ENCODE measurements at regions not wholly inside any gene's neighbourhood (a gene's known extent, or its start where the extent isn't known, plus 50 kb on each side); places are given as distances from the start of the nearest gene placed in this dataset.

DNA sequence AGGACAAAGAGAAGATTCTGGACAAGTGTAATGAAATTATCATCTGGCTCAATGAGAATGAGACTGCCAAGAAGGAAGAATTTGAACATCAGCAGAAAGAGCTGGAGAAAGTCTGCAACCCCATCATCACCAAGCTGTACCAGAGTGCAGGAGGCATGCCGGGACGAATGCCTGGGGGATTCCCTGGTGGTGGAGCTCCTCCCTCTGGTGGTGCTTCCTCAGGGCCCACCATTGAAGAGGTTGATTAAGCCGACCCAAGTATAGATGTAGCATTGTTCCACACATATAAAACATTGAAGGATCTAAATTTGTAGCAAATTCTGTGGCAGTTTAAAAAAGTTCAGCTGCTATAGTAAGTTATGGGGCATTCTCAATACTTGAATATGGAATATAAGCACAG lies 174.3 kb upstream of the CCND2 start:
- no peaks in the 10 kb centered on the region for H3K4me1 Mint-ChIP-seq
- peaks cover 0 to 1% (median 0%) of the 10 kb centered on the region in 3 donors for H3K9me3 Mint-ChIP-seq
- no peak overlapping the region for H3K27ac Mint-ChIP-seq
- peaks cover 1% of the 10 kb centered on the region for H3K36me3 Mint-ChIP-seq
- peaks cover 17% of the 10 kb centered on the region for H3K27me3 Mint-ChIP-seq
- no peak overlapping the region for H3K4me3 Mint-ChIP-seq

DNA sequence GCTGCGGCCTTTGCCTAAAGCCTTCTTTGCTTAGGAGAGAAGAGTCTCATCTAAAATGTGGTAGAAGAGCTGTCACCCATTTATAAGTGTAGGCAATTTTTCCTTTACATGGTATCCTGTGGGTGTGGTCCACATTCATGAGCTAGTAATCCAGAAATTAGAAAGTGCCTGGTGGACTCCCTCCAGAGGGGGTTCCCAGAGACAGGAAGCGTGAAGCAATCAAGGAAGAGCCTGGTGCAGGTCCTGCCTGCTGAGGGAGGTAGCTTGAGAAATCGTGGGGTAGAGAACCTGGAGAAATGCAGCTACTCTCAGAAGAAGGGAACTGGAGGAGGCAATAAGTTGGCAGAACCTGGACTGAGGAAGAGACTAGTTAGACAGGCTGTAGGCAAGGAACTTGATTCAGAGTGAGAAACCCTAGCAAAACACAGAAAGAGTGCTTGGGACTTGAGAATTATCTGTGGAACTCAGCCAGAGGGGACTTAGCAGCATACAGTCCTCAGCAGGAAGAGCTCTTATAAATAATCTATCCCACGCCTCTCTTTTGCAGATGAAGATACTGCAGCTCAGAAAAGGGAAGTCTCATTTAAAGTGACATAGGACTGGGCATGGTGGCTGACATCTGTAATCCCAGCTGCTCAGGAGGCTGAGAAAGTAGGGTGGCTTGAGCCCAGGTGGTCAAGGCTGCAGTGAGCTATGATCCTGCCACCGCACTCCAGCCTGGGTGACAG lies 182.4 kb upstream of the CCND2 start:
- H3K36me3 Mint-ChIP-seq, result no peaks in the 10 kb centered on the region
- no peak overlapping the region for H3K27ac Mint-ChIP-seq
- no peak overlapping the region for H3K4me3 Mint-ChIP-seq
- H3K9me3 Mint-ChIP-seq, result no peaks in the 10 kb centered on the region
- H3K4me1 Mint-ChIP-seq, result peaks cover 0 to 2% (median 0%) of the 10 kb centered on the region in 3 donors
- peaks cover 15% of the 10 kb centered on the region for H3K27me3 Mint-ChIP-seq

- H3K27ac Mint-ChIP-seq, result no peak overlapping the region
- no peak overlapping the region for H3K4me3 Mint-ChIP-seq
- peaks cover 0 to 2% (median 0%) of the 10 kb centered on the region in 3 donors for H3K4me1 Mint-ChIP-seq
- no peaks in the 10 kb centered on the region for H3K9me3 Mint-ChIP-seq
- no peaks in the 10 kb centered on the region for H3K36me3 Mint-ChIP-seq
- H3K27me3 Mint-ChIP-seq, result peaks cover 13% of the 10 kb centered on the region
Observed at GRCh38 chr12:4089956-4090355, 183.6 kb upstream of the CCND2 start.

- H3K36me3 Mint-ChIP-seq, result no peaks in the 10 kb centered on the region
- H3K27ac Mint-ChIP-seq, result no peak overlapping the region
- peaks cover 0 to 2% (median 0%) of the 10 kb centered on the region in 3 donors for H3K4me1 Mint-ChIP-seq
- peaks cover 16% of the 10 kb centered on the region for H3K27me3 Mint-ChIP-seq
- no peak overlapping the region for H3K4me3 Mint-ChIP-seq
- H3K9me3 Mint-ChIP-seq, result no peaks in the 10 kb centered on the region
Observed at GRCh38 chr12:4089121-4089606, 184.4 kb upstream of the CCND2 start.

- Mint-ChIP-seq H3K27me3 (peaks cover 16% of the 10 kb centered on the region), H3K4me1 (peaks cover 0 to 2% (median 0%) of the 10 kb centered on the region in 3 donors), H3K36me3 (no peaks in the 10 kb centered on the region), H3K27ac (no peak overlapping the region), H3K4me3 (no peak overlapping the region), H3K9me3 (no peaks in the 10 kb centered on the region)
Observed at GRCh38 chr12:4088451-4088850, 185.1 kb upstream of the CCND2 start.

DNA sequence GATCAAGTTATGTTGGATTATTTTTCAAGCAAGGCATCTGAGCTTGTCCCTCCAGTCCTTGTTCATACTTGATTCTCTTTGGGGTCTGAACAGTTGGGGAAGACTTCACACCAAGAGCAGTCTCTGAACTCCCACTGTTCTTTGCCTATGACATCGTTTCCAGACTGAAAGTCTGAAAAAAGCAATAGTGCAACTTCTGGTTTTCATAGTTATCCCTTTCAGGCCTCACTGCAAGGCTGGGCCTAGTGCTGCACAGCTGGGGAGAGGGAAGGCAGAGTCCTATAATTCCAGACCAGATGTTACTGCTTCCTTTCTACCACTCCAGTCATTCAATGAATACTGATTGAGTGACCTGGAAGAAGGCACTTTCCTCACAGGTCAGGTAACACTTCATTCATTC lies 187.1 kb upstream of the CCND2 start:
- no peaks in the 10 kb centered on the region for H3K36me3 Mint-ChIP-seq
- H3K27me3 Mint-ChIP-seq, result peaks cover 13% of the 10 kb centered on the region
- peaks cover 0 to 2% (median 0%) of the 10 kb centered on the region in 3 donors for H3K4me1 Mint-ChIP-seq
- H3K4me3 Mint-ChIP-seq, result no peak overlapping the region
- H3K9me3 Mint-ChIP-seq, result peaks cover 0 to 2% (median 0%) of the 10 kb centered on the region in 3 donors
- H3K27ac Mint-ChIP-seq, result no peak overlapping the region

- Mint-ChIP-seq H3K36me3 (no peaks in the 10 kb centered on the region), H3K4me3 (no peak overlapping the region), H3K27me3 (peaks cover 7% of the 10 kb centered on the region), H3K27ac (no peak overlapping the region), H3K9me3 (peaks cover 0 to 2% (median 1%) of the 10 kb centered on the region in 3 donors), H3K4me1 (no peaks in the 10 kb centered on the region)
Observed at GRCh38 chr12:4084573-4084972, 189.0 kb upstream of the CCND2 start.

- Mint-ChIP-seq H3K9me3 (peaks cover 0 to 8% (median 5%) of the 10 kb centered on the region in 3 donors), H3K27ac (no peak overlapping the region), H3K27me3 (peaks cover 4% of the 10 kb centered on the region), H3K4me1 (no peaks in the 10 kb centered on the region), H3K36me3 (no peaks in the 10 kb centered on the region), H3K4me3 (no peak overlapping the region)
Observed at GRCh38 chr12:4082809-4083403, 190.7 kb upstream of the CCND2 start.

DNA sequence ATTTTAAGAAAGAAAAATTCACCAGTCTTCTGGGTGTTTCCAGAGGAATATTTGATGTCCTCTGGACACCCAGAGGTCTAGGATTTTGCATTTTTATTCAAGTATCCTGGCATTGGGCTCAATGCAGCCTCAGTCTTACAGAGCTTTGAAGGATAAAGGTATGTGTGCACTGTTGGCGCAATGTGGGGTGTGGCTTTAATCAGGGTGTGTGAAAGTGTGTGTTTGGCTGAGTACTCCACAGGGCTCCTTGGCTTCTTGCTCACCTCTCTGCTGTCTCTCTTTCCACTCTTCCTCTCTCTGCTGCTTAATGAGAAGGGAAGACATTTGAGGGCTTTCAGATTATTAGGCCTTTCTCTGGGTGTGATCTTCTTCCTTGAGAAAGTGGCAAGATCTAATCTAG lies 193.3 kb upstream of the CCND2 start:
- Mint-ChIP-seq H3K27ac (no peak overlapping the region), H3K4me1 (no peaks in the 10 kb centered on the region), H3K9me3 (peaks cover 0 to 8% (median 5%) of the 10 kb centered on the region in 3 donors), H3K4me3 (no peak overlapping the region), H3K36me3 (no peaks in the 10 kb centered on the region), H3K27me3 (peaks cover 10% of the 10 kb centered on the region)

- Mint-ChIP-seq H3K27ac (no peak overlapping the region), H3K4me1 (no peaks in the 10 kb centered on the region), H3K27me3 (peaks cover 15% of the 10 kb centered on the region), H3K9me3 (peaks cover 2% of the 10 kb centered on the region in 3 donors), H3K4me3 (peak overlapping the region in 1 of 4 donors; percentile 35), H3K36me3 (no peaks in the 10 kb centered on the region)
Observed at GRCh38 chr12:4074129-4074528, 199.4 kb upstream of the CCND2 start.

DNA sequence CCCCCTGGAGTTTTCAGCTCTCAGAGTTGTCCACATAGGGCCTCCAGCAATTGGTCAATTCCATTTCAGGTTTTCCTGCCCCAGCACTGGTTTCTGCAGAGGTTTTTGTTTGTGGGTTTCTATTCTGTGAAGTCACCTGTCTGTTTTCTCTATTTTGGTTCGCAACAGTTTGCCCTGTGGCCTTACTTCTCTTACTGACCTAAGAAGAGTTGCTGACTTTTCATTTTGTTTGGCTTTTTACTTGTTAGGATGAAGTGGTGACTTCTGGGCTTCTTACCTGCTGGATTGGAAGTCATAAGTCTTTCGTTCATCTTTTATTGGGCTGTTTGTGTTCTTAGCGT lies 196.4 kb upstream of the PARP11 start:
- Mint-ChIP-seq H3K27ac (no peak overlapping the region), H3K36me3 (no peaks in the 10 kb centered on the region), H3K4me1 (no peaks in the 10 kb centered on the region), H3K9me3 (peaks cover 0 to 2% (median 0%) of the 10 kb centered on the region in 3 donors), H3K27me3 (peaks cover 6% of the 10 kb centered on the region), H3K4me3 (no peak overlapping the region)

- Mint-ChIP-seq H3K27me3 (peaks cover 3% of the 10 kb centered on the region), H3K36me3 (no peaks in the 10 kb centered on the region), H3K9me3 (peaks cover 0 to under 1% (median 0%) of the 10 kb centered on the region in 3 donors), H3K27ac (no peak overlapping the region), H3K4me3 (no peak overlapping the region), H3K4me1 (no peaks in the 10 kb centered on the region)
Observed at GRCh38 chr12:4068981-4069669, 195.9 kb upstream of the PARP11 start.

DNA sequence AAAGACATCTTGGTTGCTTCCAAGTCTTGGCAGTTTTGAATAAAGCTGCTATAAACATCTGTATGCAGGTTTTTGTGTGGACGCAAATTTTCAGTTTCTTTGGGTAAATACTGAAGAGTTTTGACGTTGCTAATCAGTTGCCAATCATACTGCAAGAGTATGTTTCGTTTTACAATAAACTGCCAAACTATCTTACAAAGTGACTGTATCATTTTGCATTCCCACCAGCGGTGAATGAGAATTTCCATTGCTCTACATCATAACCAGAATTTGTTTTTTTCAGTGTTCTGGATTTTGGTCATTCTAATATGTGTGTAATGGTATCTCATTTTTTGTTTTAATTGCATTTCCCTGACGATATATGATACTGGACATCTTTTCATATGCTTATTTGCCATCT lies 190.8 kb upstream of the PARP11 start:
- Mint-ChIP-seq H3K4me1 (no peaks in the 10 kb centered on the region), H3K9me3 (no peaks in the 10 kb centered on the region), H3K27me3 (peaks cover 8% of the 10 kb centered on the region), H3K36me3 (no peaks in the 10 kb centered on the region), H3K4me3 (no peak overlapping the region), H3K27ac (no peak overlapping the region)

- Mint-ChIP-seq H3K27me3 (peaks cover 17% of the 10 kb centered on the region), H3K4me3 (no peak overlapping the region), H3K9me3 (no peaks in the 10 kb centered on the region), H3K4me1 (peaks cover 0 to 1% (median 0%) of the 10 kb centered on the region in 3 donors), H3K36me3 (no peaks in the 10 kb centered on the region), H3K27ac (no peak overlapping the region)
Observed at GRCh38 chr12:4059898-4060568, 186.8 kb upstream of the PARP11 start.

Measured in IgD-negative memory B cell (primary cell).